Mucosa of descending colon (tissue), 3 donors: ENCODE measurements at regions not wholly inside any gene's neighbourhood (a gene's known extent, or its start where the extent isn't known, plus 50 kb on each side); places are given as distances from the start of the nearest gene placed in this dataset.

Experiments
- ATAC-seq: fragments of 200-7000 bp; cut with Tn5 transposase; one replicate; pipeline ENCODE4 v1.9.1; 2020; ENCODE audit warnings: mild to moderate bottlenecking, moderate library complexity
- DNase-seq, 3 donors: peaks; one replicate each; pipeline ENCODE4 v3.0.0-alpha.2; 2020
- H3K36me3 ChIP-seq: fragments of 200-600 bp; one replicate; pipeline ENCODE4 v1.8.0; 2021; ENCODE audit warnings: low read depth, mild to moderate bottlenecking
- H3K4me1 ChIP-seq: fragments of 200-600 bp; one replicate; pipeline ENCODE4 v1.8.0; 2021; ENCODE audit warnings: low read depth, mild to moderate bottlenecking
- H3K4me3 ChIP-seq: fragments of 200-600 bp; one replicate; pipeline ENCODE4 v1.8.0; 2021; ENCODE audit warnings: mild to moderate bottlenecking
- H3K9me3 ChIP-seq: fragments of 200-600 bp; one replicate; pipeline ENCODE4 v1.8.0; 2021; ENCODE audit warnings: mild to moderate bottlenecking
- intact Hi-C, 2 donors: fragments of 100-400 bp; cut with DNase I in 1 of 2; cut with micrococcal nuclease in 1 of 2; formaldehyde crosslinking; loops; one replicate each; pipeline versions ENCODE4 v1.11.0 to v1.11.1; 2022; cut with DNase I, micrococcal nuclease
- TF ChIP-seq, protein P1 (sequence below): fragments of 200-600 bp; IDR thresholded peaks from one replicate; pipeline ENCODE4 v1.8.0; 2022; ENCODE audit warnings: antibody characterized with exemption, mild to moderate bottlenecking
- donor health status: DM: no; HTN: no; CAD: no; lungs with moderate emphysema.
- donor health status: DM: no; HTN: no; CAD: no.
- donor health status: DM: no; HTN: yes; CAD: no.

DNA sequence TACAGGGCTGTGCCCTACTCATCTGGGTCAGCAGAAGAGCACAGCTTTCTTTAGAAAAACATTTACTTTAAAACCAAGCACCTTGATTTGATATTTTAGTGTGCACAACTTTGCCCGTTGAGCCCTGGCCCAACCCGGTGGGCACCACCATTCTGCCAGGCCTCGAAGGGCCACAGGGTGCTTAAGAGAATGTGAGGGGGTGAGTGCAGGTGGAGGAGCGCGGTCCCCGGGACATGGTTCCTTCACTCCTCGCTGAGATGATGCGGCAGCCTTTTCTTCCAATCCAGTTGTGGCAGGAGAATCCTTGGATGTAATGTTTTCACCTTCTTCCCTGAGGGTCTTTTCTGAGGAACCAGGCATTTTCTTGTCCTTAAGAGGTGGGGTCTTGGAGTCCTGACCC lies 119.0 kb downstream of the RPIA start:
- H3K36me3 ChIP-seq, result no peaks in the 10 kb centered on the region
- H3K9me3 ChIP-seq, result peaks cover 3% of the 10 kb centered on the region
- intact Hi-C loops, result no loop called here
- DNase-seq (no peak), ATAC-seq (no peak)
- TF ChIP-seq, protein P1, sequence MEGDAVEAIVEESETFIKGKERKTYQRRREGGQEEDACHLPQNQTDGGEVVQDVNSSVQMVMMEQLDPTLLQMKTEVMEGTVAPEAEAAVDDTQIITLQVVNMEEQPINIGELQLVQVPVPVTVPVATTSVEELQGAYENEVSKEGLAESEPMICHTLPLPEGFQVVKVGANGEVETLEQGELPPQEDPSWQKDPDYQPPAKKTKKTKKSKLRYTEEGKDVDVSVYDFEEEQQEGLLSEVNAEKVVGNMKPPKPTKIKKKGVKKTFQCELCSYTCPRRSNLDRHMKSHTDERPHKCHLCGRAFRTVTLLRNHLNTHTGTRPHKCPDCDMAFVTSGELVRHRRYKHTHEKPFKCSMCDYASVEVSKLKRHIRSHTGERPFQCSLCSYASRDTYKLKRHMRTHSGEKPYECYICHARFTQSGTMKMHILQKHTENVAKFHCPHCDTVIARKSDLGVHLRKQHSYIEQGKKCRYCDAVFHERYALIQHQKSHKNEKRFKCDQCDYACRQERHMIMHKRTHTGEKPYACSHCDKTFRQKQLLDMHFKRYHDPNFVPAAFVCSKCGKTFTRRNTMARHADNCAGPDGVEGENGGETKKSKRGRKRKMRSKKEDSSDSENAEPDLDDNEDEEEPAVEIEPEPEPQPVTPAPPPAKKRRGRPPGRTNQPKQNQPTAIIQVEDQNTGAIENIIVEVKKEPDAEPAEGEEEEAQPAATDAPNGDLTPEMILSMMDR, result no peak
- H3K4me1 ChIP-seq, result no peaks in the 10 kb centered on the region
- no peak overlapping the region for H3K4me3 ChIP-seq

DNA sequence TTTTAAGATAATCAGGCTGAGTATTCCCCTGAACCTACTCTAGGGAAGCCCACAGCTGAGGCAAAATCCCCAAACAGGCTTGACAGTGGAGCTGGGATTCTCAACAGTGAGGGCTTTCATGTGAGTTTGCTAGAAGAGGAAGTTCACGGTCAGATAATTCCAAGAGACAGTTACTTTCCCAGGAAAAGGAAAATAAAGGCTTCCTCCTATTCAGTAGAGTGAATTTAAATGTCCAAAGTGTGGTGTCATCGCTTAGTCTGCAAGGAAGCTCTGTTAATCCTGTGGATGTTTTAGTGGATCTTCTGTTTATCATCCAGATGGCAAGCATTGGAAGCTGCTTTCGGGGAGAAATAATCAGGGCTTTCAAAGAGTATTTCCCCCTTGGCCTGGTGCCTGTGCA lies 119.8 kb downstream of the RPIA start:
- intact Hi-C loops, result no loop called here
- no peaks in the 10 kb centered on the region for H3K36me3 ChIP-seq
- H3K9me3 ChIP-seq, result peaks cover 10% of the 10 kb centered on the region
- ATAC-seq, result no peak
- no peaks in the 10 kb centered on the region for H3K4me1 ChIP-seq
- H3K4me3 ChIP-seq, result no peak overlapping the region
- DNase-seq, result no peak
- TF ChIP-seq, protein P1, result no peak

DNA sequence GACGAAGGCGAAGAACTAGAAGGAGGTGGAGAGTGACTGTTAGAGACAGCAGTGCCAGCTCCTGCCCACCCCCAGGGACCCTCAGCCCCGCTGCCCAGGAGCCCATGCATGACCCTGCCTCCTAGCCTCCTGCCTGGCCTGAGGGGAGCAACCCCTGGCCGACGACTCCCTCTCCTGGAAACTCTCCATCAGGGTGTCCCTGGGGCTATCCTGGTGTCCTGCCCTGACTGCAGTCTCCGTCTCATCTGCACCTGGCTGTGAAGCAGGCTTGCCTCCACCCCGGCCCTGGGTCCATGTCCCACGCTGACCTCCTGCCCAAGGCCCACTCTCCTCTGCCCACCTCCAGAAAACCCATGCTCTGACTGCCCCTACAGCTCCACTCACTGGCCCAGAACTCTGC lies 120.2 kb downstream of the RPIA start:
- ATAC-seq (no peak), DNase-seq (no peak)
- intact Hi-C loops, result no loop called here
- H3K4me3 ChIP-seq, result no peak overlapping the region
- peaks cover 11% of the 10 kb centered on the region for H3K9me3 ChIP-seq
- TF ChIP-seq, protein P1, result no peak
- H3K4me1 ChIP-seq, result no peaks in the 10 kb centered on the region
- H3K36me3 ChIP-seq, result no peaks in the 10 kb centered on the region

DNA sequence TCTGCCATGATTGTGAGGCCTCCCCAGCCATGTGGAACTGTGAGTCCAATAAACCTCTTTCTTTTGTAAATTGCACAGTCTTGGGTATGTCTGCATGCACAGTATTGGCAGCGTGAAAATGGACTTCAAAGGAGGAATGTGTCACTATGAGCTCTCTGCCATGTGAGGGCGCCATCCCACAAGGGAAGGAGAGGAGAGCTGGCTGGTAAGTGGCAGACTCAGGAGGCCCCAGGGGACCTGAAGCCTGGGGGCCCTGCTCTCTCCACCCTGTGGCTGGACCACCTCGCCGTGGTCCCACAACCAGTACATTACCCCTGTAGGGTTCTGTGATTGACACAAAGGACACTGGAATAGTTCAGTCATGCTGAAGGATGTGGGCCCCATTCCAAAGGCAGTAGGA lies 122.1 kb downstream of the RPIA start:
- DNase-seq (no peak), ATAC-seq (no peak)

DNA sequence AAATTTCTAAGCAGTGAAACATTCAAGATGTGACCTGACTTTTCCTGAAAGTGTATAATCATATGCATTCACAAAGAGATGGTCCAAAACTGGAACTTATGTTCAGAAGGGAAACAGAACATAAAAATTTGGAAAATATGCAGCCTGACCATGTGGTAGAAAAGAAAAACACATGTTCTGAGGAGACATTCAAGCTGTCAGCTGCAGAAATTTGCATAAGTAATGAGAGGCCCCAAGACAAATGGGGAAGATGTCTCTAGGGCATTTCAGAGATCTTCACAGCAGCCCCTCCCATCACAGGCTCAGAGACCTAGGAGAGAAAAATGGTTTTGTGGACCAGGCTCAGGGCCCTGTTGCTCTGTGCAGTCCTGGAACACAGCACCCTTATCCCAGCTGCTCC lies 123.8 kb downstream of the RPIA start:
- H3K4me3 ChIP-seq, result no peak overlapping the region
- TF ChIP-seq, protein P1, result no peak
- DNase-seq, result no peak
- no peaks in the 10 kb centered on the region for H3K4me1 ChIP-seq
- intact Hi-C loops, result no loop called here
- H3K36me3 ChIP-seq, result no peaks in the 10 kb centered on the region
- ATAC-seq, result no peak
- peaks cover 11% of the 10 kb centered on the region for H3K9me3 ChIP-seq

More for the DNA sequence above, 122.1 kb downstream of the RPIA start:
- Histone ChIP-seq H3K4me3 (no peak overlapping the region), H3K36me3 (no peaks in the 10 kb centered on the region), H3K4me1 (no peaks in the 10 kb centered on the region), H3K9me3 (peaks cover 11% of the 10 kb centered on the region)
- TF ChIP-seq, protein P1, result no peak
- intact Hi-C loops, result no loop called here

DNA sequence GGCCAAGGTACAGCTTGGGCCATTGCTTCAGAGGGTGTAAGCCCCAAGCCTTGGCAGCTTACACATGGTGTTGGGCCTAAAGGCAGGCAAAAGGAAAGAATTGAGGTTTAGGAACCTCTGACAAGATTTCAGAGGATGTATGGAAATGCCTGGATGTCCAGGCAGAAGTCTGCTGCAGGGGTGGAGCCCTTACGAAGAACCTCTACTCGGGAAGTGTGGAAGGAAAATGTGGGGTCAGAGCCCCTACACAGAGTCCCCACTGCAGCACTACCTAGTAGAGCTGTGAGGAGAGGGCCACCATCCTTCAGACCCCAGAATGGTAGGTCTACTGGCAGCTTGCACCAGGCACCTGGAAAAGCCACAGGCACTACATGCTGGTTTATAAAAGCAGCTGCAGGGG lies 124.2 kb downstream of the RPIA start:
- no peak for ATAC-seq
- DNase-seq, result no peak
- Histone ChIP-seq H3K9me3 (peaks cover 11% of the 10 kb centered on the region), H3K4me3 (no peak overlapping the region), H3K36me3 (no peaks in the 10 kb centered on the region), H3K4me1 (no peaks in the 10 kb centered on the region)
- TF ChIP-seq, protein P1, result no peak
- intact Hi-C loops, result no loop called here
